ENCODE measurements at regions not wholly inside any gene's neighbourhood (a gene's known extent, or its start where the extent isn't known, plus 50 kb on each side); places are given as distances from the start of the nearest gene placed in this dataset.

- peaks cover 3% of the 10 kb centered on the region for H3K4me1 Mint-ChIP-seq (ENCODE audit: low read depth)
- no peak for DNase-seq
- no peaks in the 10 kb centered on the region for H3K9me3 Mint-ChIP-seq
- H3K27me3 Mint-ChIP-seq (ENCODE audit: low read depth), result peaks cover 22% of the 10 kb centered on the region
- H3K36me3 Mint-ChIP-seq (ENCODE audit: insufficient read depth), result no peaks in the 10 kb centered on the region
- H3K4me3 Mint-ChIP-seq, result no peak overlapping the region
- no peak for ATAC-seq
Observed at GRCh38 chr22:48579043-48579927, 1248.4 kb downstream of the BRD1 start.

GRCh38 chr22:48578138-48579042 is 1249.3 kb downstream of the BRD1 start:
- Mint-ChIP-seq H3K4me3 (no peak overlapping the region), H3K4me1 (ENCODE audit: low read depth) (peaks cover 3% of the 10 kb centered on the region), H3K27me3 (ENCODE audit: low read depth) (peaks cover 31% of the 10 kb centered on the region), H3K9me3 (no peaks in the 10 kb centered on the region), H3K36me3 (ENCODE audit: insufficient read depth) (no peaks in the 10 kb centered on the region)
- no peak for DNase-seq
- ATAC-seq, result no peak

- Mint-ChIP-seq H3K4me1 (ENCODE audit: low read depth) (peaks cover 3% of the 10 kb centered on the region), H3K4me3 (no peak overlapping the region), H3K9me3 (no peaks in the 10 kb centered on the region), H3K36me3 (ENCODE audit: insufficient read depth) (no peaks in the 10 kb centered on the region), H3K27me3 (ENCODE audit: low read depth) (peaks cover 34% of the 10 kb centered on the region)
- no peak for DNase-seq
- no peak for ATAC-seq
Observed at GRCh38 chr22:48577691-48578090, 1250.0 kb downstream of the BRD1 start.

GRCh38 chr22:48577014-48577690 is 1250.5 kb downstream of the BRD1 start:
- Mint-ChIP-seq H3K4me1 (ENCODE audit: low read depth) (peaks cover 3% of the 10 kb centered on the region), H3K4me3 (no peak overlapping the region), H3K36me3 (ENCODE audit: insufficient read depth) (no peaks in the 10 kb centered on the region)

GRCh38 chr22:48576333-48577013 is 1251.2 kb downstream of the BRD1 start:
- no peak overlapping the region for H3K4me3 Mint-ChIP-seq
- no peak for DNase-seq
- peak in 1 of 2 donors; percentile 47 for ATAC-seq
- no peaks in the 10 kb centered on the region for H3K36me3 Mint-ChIP-seq (ENCODE audit: insufficient read depth)
- peaks cover 7% of the 10 kb centered on the region for H3K9me3 Mint-ChIP-seq
- peaks cover 37% of the 10 kb centered on the region for H3K27me3 Mint-ChIP-seq (ENCODE audit: low read depth)
- peaks cover 3% of the 10 kb centered on the region for H3K4me1 Mint-ChIP-seq (ENCODE audit: low read depth)

More at GRCh38 chr22:48577014-48577690, 1250.5 kb downstream of the BRD1 start:
- Mint-ChIP-seq H3K27me3 (ENCODE audit: low read depth) (peaks cover 37% of the 10 kb centered on the region), H3K9me3 (peaks cover under 1% of the 10 kb centered on the region)
- no peak for ATAC-seq
- no peak for DNase-seq

- H3K4me3 Mint-ChIP-seq, result no peak overlapping the region
- ATAC-seq (no peak), DNase-seq (no peak)
- H3K36me3 Mint-ChIP-seq (ENCODE audit: insufficient read depth), result no peaks in the 10 kb centered on the region
- H3K27me3 Mint-ChIP-seq (ENCODE audit: low read depth), result peaks cover 37% of the 10 kb centered on the region
- H3K9me3 Mint-ChIP-seq, result peaks cover 11% of the 10 kb centered on the region
- peaks cover 3% of the 10 kb centered on the region for H3K4me1 Mint-ChIP-seq (ENCODE audit: low read depth)
Observed at GRCh38 chr22:48575618-48576332, 1251.9 kb downstream of the BRD1 start.

- Mint-ChIP-seq H3K4me3 (no peak overlapping the region), H3K9me3 (peaks cover 19% of the 10 kb centered on the region), H3K36me3 (ENCODE audit: insufficient read depth) (no peaks in the 10 kb centered on the region), H3K4me1 (ENCODE audit: low read depth) (peaks cover 3% of the 10 kb centered on the region), H3K27me3 (ENCODE audit: low read depth) (peaks cover 37% of the 10 kb centered on the region)
- no peak for DNase-seq
- peak; percentile 60 to 73 for ATAC-seq
Observed at GRCh38 chr22:48574776-48575617, 1252.7 kb downstream of the BRD1 start.

- peaks cover 20% of the 10 kb centered on the region for H3K9me3 Mint-ChIP-seq
- peaks cover 37% of the 10 kb centered on the region for H3K27me3 Mint-ChIP-seq (ENCODE audit: low read depth)
- H3K4me3 Mint-ChIP-seq, result no peak overlapping the region
- no peaks in the 10 kb centered on the region for H3K36me3 Mint-ChIP-seq (ENCODE audit: insufficient read depth)
- ATAC-seq, result no peak
- DNase-seq, result no peak
- peaks cover 3% of the 10 kb centered on the region for H3K4me1 Mint-ChIP-seq (ENCODE audit: low read depth)
Observed at GRCh38 chr22:48573766-48574165, 1253.9 kb downstream of the BRD1 start.

- H3K36me3 Mint-ChIP-seq (ENCODE audit: insufficient read depth), result no peaks in the 10 kb centered on the region
- no peak overlapping the region for H3K4me3 Mint-ChIP-seq
- H3K9me3 Mint-ChIP-seq, result peaks cover 20% of the 10 kb centered on the region
- DNase-seq (no peak), ATAC-seq (no peak)
- H3K27me3 Mint-ChIP-seq (ENCODE audit: low read depth), result peaks cover 34% of the 10 kb centered on the region
- H3K4me1 Mint-ChIP-seq (ENCODE audit: low read depth), result peaks cover 3% of the 10 kb centered on the region
Observed at GRCh38 chr22:48572951-48573350, 1254.7 kb downstream of the BRD1 start.

- DNase-seq, result no peak
- Mint-ChIP-seq H3K27me3 (ENCODE audit: low read depth) (peaks cover 25% of the 10 kb centered on the region), H3K4me1 (ENCODE audit: low read depth) (peaks cover 6% of the 10 kb centered on the region), H3K9me3 (peaks cover 20% of the 10 kb centered on the region), H3K36me3 (ENCODE audit: insufficient read depth) (no peaks in the 10 kb centered on the region), H3K4me3 (no peak overlapping the region)
- ATAC-seq, result no peak
Observed at GRCh38 chr22:48570912-48571311, 1256.8 kb downstream of the BRD1 start.

- H3K4me3 Mint-ChIP-seq, result no peak overlapping the region
- peaks cover 23% of the 10 kb centered on the region for H3K27me3 Mint-ChIP-seq (ENCODE audit: low read depth)
- no peak for ATAC-seq
- no peak for DNase-seq
- H3K4me1 Mint-ChIP-seq (ENCODE audit: low read depth), result peaks cover 4% of the 10 kb centered on the region
- H3K9me3 Mint-ChIP-seq, result peaks cover 20% of the 10 kb centered on the region
- no peaks in the 10 kb centered on the region for H3K36me3 Mint-ChIP-seq (ENCODE audit: insufficient read depth)
Observed at GRCh38 chr22:48569476-48570233, 1258.0 kb downstream of the BRD1 start.

- ATAC-seq (no peak), DNase-seq (no peak)
- peaks cover 18% of the 10 kb centered on the region for H3K27me3 Mint-ChIP-seq (ENCODE audit: low read depth)
- peaks cover 20% of the 10 kb centered on the region for H3K9me3 Mint-ChIP-seq
- no peaks in the 10 kb centered on the region for H3K36me3 Mint-ChIP-seq (ENCODE audit: insufficient read depth)
- H3K4me3 Mint-ChIP-seq, result no peak overlapping the region
- peaks cover 3% of the 10 kb centered on the region for H3K4me1 Mint-ChIP-seq (ENCODE audit: low read depth)
Observed at GRCh38 chr22:48568736-48569330, 1258.8 kb downstream of the BRD1 start.
